ENCODE measurements at regions not wholly inside any gene's neighbourhood (a gene's known extent, or its start where the extent isn't known, plus 50 kb on each side); places are given as distances from the start of the nearest gene placed in this dataset.

- TF ChIP-seq CTCF (IDR thresholded peaks at IDR 0.05; ENCODE audit: low read depth, low read length) (no peak), EZH2phosphoT487 (IDR thresholded peaks at IDR 0.05; ENCODE audit: low read depth) (no peak)
These were observed 219.3 kb upstream of the IER5L start for GRCh38 chr9:129397335-129397734.
